ENCODE measurements at regions not wholly inside any gene's neighbourhood (a gene's known extent, or its start where the extent isn't known, plus 50 kb on each side); places are given as distances from the start of the nearest gene placed in this dataset.

GRCh38 chr12:130097798-130098255 lies 64.4 kb upstream of the FZD10 start:
- DNase-seq (ENCODE audit: low read depth in 1 of 2, low spot score in 2 of 2) (no peak), FAIRE-seq (no peak)
- CTCF ChIA-PET (ENCODE audit: partially characterized antibody): interaction anchor here (1.0 kb wide), 1 partner anchor 179 kb away, joined by 3 read pairs; no protein-coding TSS in a partner anchor

More at GRCh38 chr12:130097798-130098255, 64.4 kb upstream of the FZD10 start:
- H3K18ac ChIP-seq (ENCODE audit: extremely low read depth, low read length): no peak overlapping the region
- H3K79me2 ChIP-seq (ENCODE audit: control insufficient read depth in 1 of 2, insufficient read depth in 2 of 2, low read length in 2 of 2): no peaks in the 10 kb centered on the region
- no peaks in the 10 kb centered on the region for H4K20me1 ChIP-seq (replicated peaks in 1 of 2; ENCODE audit: control insufficient read depth in 1 of 2, insufficient read depth in 2 of 2, low read length in 2 of 2)
- H3K9ac ChIP-seq (replicated peaks in 1 of 4; ENCODE audit: extremely low read depth in 1 of 4, low read depth in 3 of 4, low read length in 3 of 4): no peak overlapping the region
- H3K4me1 ChIP-seq (replicated peaks in 1 of 4; ENCODE audit: control insufficient read depth in 3 of 4, insufficient read depth in 4 of 4, low read length in 3 of 4): peaks cover 0 to 6% (median 0%) of the 10 kb centered on the region in 4 experiments; a peak in 4 of 7 replicates
- no peak overlapping the region for H3K27ac ChIP-seq (ENCODE audit: low read depth, low read length)
- H3K4me2 ChIP-seq (ENCODE audit: insufficient read depth in 1 of 2, low read depth in 2 of 2, low read length in 2 of 2): no peak overlapping the region
- no peak overlapping the region for H2BK15ac ChIP-seq (ENCODE audit: low read length)
- H3K4ac ChIP-seq (replicated peaks; ENCODE audit: insufficient read length, low read depth, low read length): no peak overlapping the region
- H3K23me2 ChIP-seq (ENCODE audit: low read depth, low read length): no peaks in the 10 kb centered on the region
- no peaks in the 10 kb centered on the region for H3K9me3 ChIP-seq (ENCODE audit: insufficient read depth in 2 of 2, low read depth in 1 of 2, low read length in 1 of 2)
- no peak overlapping the region for H4K8ac ChIP-seq (ENCODE audit: extremely low read depth, insufficient read depth, low read length)
- H2AK5ac ChIP-seq (ENCODE audit: low read depth, low read length): no peak overlapping the region
- no peaks in the 10 kb centered on the region for H3K79me1 ChIP-seq (ENCODE audit: low read depth, low read length)
- no peak overlapping the region for H2BK20ac ChIP-seq (ENCODE audit: low read length)
- 83% methylated on average over 8 of the region's 8 CpGs; no CpG with 5 or more reads in 1 of the 2 experiments for WGBS, 2 experiments (ENCODE audit: extremely low coverage in 1 of 2, insufficient coverage in 1 of 2, insufficient read length in 1 of 2, insufficient replicate concordance in 2 of 2, low coverage in 1 of 2, low lambda C conversion rate in 2 of 2, missing lambda C conversion rate in 1 of 2)
- POLR2A ChIA-PET (ENCODE audit: partially characterized antibody): no interaction called here
- H3K56ac ChIP-seq (replicated peaks; ENCODE audit: insufficient read length, low read depth, low read length): no peak overlapping the region
- TF ChIP-seq SP2 (IDR thresholded peaks at IDR 0.05; ENCODE audit: low read length): no peak
- no peak overlapping the region for H2BK12ac ChIP-seq (ENCODE audit: low read depth, low read length)
- no peak overlapping the region for H3K4me3 ChIP-seq (ENCODE audit: extremely low read depth in 1 of 4, insufficient read depth in 2 of 4, low read depth in 3 of 4, low read length in 4 of 4)
- H4K91ac ChIP-seq (replicated peaks; ENCODE audit: insufficient read length, low read length): no peak overlapping the region
- no peak overlapping the region for H3K14ac ChIP-seq (ENCODE audit: insufficient read length)
- H3K36me3 ChIP-seq (ENCODE audit: control insufficient read depth in 2 of 4, insufficient read depth in 4 of 4, low read length in 3 of 4): no peaks in the 10 kb centered on the region
- no peak overlapping the region for H2BK5ac ChIP-seq (ENCODE audit: low read depth, low read length)
- peaks cover 0 to 2% (median 0%) of the 10 kb centered on the region in 4 experiments; a peak in 4 of 7 replicates for H3K27me3 ChIP-seq (replicated peaks in 1 of 4; ENCODE audit: control insufficient read depth in 3 of 4, extremely low read depth in 1 of 4, insufficient read depth in 3 of 4, low read length in 3 of 4)
- H4K5ac ChIP-seq (ENCODE audit: insufficient read length, low read depth, low read length): no peak overlapping the region
- no peak overlapping the region for H2BK120ac ChIP-seq (replicated peaks; ENCODE audit: low read depth, low read length)
- H2AFZ ChIP-seq (ENCODE audit: low read length): no peak overlapping the region
- H3K23ac ChIP-seq (ENCODE audit: insufficient read length): no peak overlapping the region

Data from H1 (cell line).